Osteoblast (primary cell): ENCODE measurements at regions not wholly inside any gene's neighbourhood (a gene's known extent, or its start where the extent isn't known, plus 50 kb on each side); places are given as distances from the start of the nearest gene placed in this dataset.

Experiments used
- DNase-seq: peaks from one replicate; pipeline ENCODE4 v3.0.0; 2011; ENCODE audit warnings: low spot score, mixed read lengths; ENCODE audit not compliant: insufficient read length; ENCODE audit errors: missing footprints
- H2AFZ ChIP-seq: 2 replicates; pipeline ENCODE4 v1.6.0; 2011; ENCODE audit warnings: mild to moderate bottlenecking, low read length
- H3K27ac ChIP-seq: 2 replicates; pipeline ENCODE4 v1.5.1; 2011; ENCODE audit warnings: mild to moderate bottlenecking, low read depth, low read length, moderate library complexity
- H3K27me3 ChIP-seq: 2 replicates; pipeline ENCODE4 v1.6.0; 2012; ENCODE audit warnings: mild to moderate bottlenecking, control low read depth, inconsistent platforms, low read length, moderate library complexity; ENCODE audit not compliant: insufficient read depth
- H3K36me3 ChIP-seq: 2 replicates; pipeline ENCODE4 v1.5.1; 2011; ENCODE audit warnings: mild to moderate bottlenecking, low read length, control low read depth, moderate library complexity; ENCODE audit not compliant: insufficient read depth
- H3K4me1 ChIP-seq: 2 replicates; pipeline ENCODE4 v1.5.1; 2011; ENCODE audit warnings: mild to moderate bottlenecking, low read length, control low read depth, moderate library complexity; ENCODE audit not compliant: insufficient read depth
- H3K4me2 ChIP-seq: 2 replicates; pipeline ENCODE4 v1.6.0; 2011; ENCODE audit warnings: mild to moderate bottlenecking, low read length; ENCODE audit not compliant: insufficient read depth
- H3K4me3 ChIP-seq: fragments of 200-600 bp; sonication (generic); 3 replicates; pipeline ENCODE4 v1.5.1; 2012; ENCODE audit warnings: mild to moderate bottlenecking, low read length, inconsistent platforms; ENCODE audit not compliant: insufficient read depth
- H3K79me2 ChIP-seq: 2 replicates; pipeline ENCODE4 v1.6.0; 2012; ENCODE audit warnings: mild to moderate bottlenecking, low read length, control low read depth, inconsistent platforms; ENCODE audit not compliant: insufficient read depth
- H3K9me3 ChIP-seq: 2 replicates; pipeline ENCODE4 v1.5.1; 2011; ENCODE audit warnings: low read depth, low read length, control low read depth
- H4K20me1 ChIP-seq: 2 replicates; pipeline ENCODE4 v1.6.0; 2012; ENCODE audit warnings: mild to moderate bottlenecking, low read length, control low read depth; ENCODE audit not compliant: insufficient read depth
- TF ChIP-seq, protein P1 (sequence below): IDR thresholded peaks from 2 replicates; pipeline ENCODE4 v1.5.1; 2011; ENCODE audit warnings: mild to moderate bottlenecking, low read depth, low read length, moderate library complexity; ENCODE audit errors: extremely low read depth

DNA sequence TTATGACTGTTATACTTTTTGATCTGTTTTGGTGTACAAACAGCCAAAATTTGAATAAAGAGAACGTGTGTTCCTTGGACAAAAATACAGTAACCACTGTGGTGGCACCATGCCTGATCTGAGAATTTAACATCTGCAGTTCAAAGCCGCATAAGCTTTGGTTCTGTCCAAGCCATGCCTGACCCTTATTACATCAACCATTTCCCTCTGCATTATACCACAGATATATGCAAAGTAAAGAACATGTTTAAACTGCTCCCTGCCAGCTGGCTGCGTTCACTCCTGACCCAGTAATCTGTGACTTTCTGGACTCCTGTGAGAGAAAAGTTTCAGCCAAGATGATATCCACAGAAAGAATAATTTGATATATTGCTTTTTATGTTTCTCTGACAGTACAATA is 890.5 kb upstream of the ANO3 start:
- H3K4me2 ChIP-seq, result no peak overlapping the region
- no peak overlapping the region for H2AFZ ChIP-seq
- no peaks in the 10 kb centered on the region for H4K20me1 ChIP-seq
- no peaks in the 10 kb centered on the region for H3K27me3 ChIP-seq
- no peak overlapping the region for H3K27ac ChIP-seq
- no peak for DNase-seq
- no peaks in the 10 kb centered on the region for H3K79me2 ChIP-seq
- no peaks in the 10 kb centered on the region for H3K9me3 ChIP-seq
- no peak overlapping the region for H3K4me3 ChIP-seq
- no peaks in the 10 kb centered on the region for H3K36me3 ChIP-seq
- no peaks in the 10 kb centered on the region for H3K4me1 ChIP-seq
- TF ChIP-seq, protein P1, sequence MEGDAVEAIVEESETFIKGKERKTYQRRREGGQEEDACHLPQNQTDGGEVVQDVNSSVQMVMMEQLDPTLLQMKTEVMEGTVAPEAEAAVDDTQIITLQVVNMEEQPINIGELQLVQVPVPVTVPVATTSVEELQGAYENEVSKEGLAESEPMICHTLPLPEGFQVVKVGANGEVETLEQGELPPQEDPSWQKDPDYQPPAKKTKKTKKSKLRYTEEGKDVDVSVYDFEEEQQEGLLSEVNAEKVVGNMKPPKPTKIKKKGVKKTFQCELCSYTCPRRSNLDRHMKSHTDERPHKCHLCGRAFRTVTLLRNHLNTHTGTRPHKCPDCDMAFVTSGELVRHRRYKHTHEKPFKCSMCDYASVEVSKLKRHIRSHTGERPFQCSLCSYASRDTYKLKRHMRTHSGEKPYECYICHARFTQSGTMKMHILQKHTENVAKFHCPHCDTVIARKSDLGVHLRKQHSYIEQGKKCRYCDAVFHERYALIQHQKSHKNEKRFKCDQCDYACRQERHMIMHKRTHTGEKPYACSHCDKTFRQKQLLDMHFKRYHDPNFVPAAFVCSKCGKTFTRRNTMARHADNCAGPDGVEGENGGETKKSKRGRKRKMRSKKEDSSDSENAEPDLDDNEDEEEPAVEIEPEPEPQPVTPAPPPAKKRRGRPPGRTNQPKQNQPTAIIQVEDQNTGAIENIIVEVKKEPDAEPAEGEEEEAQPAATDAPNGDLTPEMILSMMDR, result no peak

DNA sequence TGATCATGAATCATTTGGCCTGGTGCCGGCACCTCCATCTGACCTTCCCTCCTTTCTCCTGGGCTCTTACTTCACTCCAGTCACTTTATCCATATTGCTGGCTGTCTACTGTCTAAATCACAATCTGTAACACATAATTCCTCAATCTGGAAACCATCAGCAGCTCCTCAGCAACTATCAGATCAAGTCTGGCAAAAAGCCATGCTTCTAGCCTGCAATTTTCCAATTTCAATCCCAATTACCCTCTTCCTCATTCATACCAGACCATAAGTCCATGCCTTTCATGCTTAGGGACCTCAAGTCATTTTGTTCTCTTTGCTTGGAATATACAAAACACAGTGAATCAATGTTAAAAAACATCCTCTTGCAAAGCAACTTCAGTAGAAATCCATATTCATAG is 882.8 kb upstream of the ANO3 start:
- no peak for DNase-seq
- Histone ChIP-seq H3K4me2 (no peak overlapping the region), H3K9me3 (no peaks in the 10 kb centered on the region), H3K4me1 (no peaks in the 10 kb centered on the region), H3K27ac (no peak overlapping the region), H3K36me3 (no peaks in the 10 kb centered on the region), H3K79me2 (no peaks in the 10 kb centered on the region), H3K4me3 (no peak overlapping the region), H3K27me3 (no peaks in the 10 kb centered on the region), H4K20me1 (no peaks in the 10 kb centered on the region), H2AFZ (no peak overlapping the region)
- TF ChIP-seq, protein P1, result no peak

DNA sequence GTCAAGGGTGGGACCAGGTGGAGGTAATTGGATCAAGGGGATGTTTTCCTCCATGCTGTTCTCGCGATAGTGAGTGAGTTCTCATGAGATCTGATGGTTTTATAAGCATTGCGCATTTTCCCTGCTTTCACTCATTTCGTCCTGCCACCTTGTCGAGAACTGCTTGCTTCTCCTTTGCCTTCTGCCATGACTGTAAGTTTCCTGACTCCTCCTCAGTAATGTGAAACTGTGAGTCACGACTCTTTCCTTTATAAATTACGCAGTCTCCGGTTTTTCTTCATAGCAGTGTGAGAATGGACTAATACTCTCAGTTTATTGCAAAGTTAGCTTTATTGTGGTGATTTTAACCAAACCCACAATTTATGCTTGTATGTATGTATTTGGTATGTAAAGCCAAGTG is 878.5 kb upstream of the ANO3 start:
- Histone ChIP-seq H3K27ac (no peak overlapping the region), H3K4me1 (no peaks in the 10 kb centered on the region), H3K9me3 (no peaks in the 10 kb centered on the region), H4K20me1 (no peaks in the 10 kb centered on the region), H3K79me2 (no peaks in the 10 kb centered on the region), H2AFZ (no peak overlapping the region), H3K36me3 (no peaks in the 10 kb centered on the region), H3K4me3 (no peak overlapping the region), H3K4me2 (no peak overlapping the region), H3K27me3 (no peaks in the 10 kb centered on the region)
- DNase-seq, result no peak
- TF ChIP-seq, protein P1, result no peak

DNA sequence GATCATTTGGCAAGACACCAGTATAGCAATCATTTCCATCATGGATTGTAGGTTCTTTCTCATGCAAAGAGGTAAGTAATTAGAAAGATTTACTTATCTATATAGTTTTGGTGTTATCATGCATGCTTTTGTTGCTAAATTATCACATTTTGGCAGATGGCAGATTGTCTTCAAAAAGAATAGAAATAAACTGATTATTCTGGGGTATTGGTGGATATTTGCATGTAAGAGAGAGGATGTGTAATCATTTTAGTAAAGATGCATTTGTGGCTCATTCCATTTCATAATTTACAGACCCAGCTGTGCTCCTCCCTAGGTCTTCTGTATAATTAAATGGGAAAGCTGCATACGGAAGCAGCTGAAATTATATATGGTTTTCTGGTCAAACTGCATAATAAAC is 875.7 kb upstream of the ANO3 start:
- Histone ChIP-seq H3K4me2 (no peak overlapping the region), H3K36me3 (no peaks in the 10 kb centered on the region), H3K4me1 (no peaks in the 10 kb centered on the region), H2AFZ (no peak overlapping the region), H4K20me1 (no peaks in the 10 kb centered on the region), H3K27me3 (no peaks in the 10 kb centered on the region), H3K9me3 (no peaks in the 10 kb centered on the region), H3K27ac (no peak overlapping the region), H3K79me2 (no peaks in the 10 kb centered on the region), H3K4me3 (no peak overlapping the region)
- no peak for DNase-seq
- TF ChIP-seq, protein P1, result no peak
